ENCODE measurements at regions not wholly inside any gene's neighbourhood (a gene's known extent, or its start where the extent isn't known, plus 50 kb on each side); places are given as distances from the start of the nearest gene placed in this dataset.

- TF ChIP-seq CTCF (IDR thresholded peaks at IDR 0.05) (no peak), POLR2A (IDR thresholded peaks at IDR 0.05) (no peak)
These were observed 94.2 kb upstream of the FBN2 start for GRCh38 chr5:128632264-128632663.
